Keratinocyte (primary cell): ENCODE measurements at regions not wholly inside any gene's neighbourhood (a gene's known extent, or its start where the extent isn't known, plus 50 kb on each side); places are given as distances from the start of the nearest gene placed in this dataset.

Experiments used
- DNase-seq: peaks from one replicate; pipeline ENCODE4 v3.0.0-alpha.2; 2011; ENCODE audit warnings: low read depth, missing footprints, low spot score
- FAIRE-seq: peaks from 2 replicates; lab custom pipeline; 2011; peaks lifted over from hg19 to GRCh38; lab: Jason Lieb, UNC
- H2AFZ ChIP-seq: 2 replicates; pipeline ENCODE4 v1.6.0; 2012; ENCODE audit warnings: low read length, control low read depth, inconsistent platforms; ENCODE audit not compliant: control insufficient read depth
- H3K27ac ChIP-seq: 2 replicates; pipeline ENCODE4 v1.5.1; 2011; ENCODE audit warnings: low read length; ENCODE audit not compliant: control insufficient read depth, insufficient read depth
- H3K27me3 ChIP-seq: 3 replicates; pipeline ENCODE4 v1.6.0; 2011; ENCODE audit warnings: low read length; ENCODE audit not compliant: control insufficient read depth, insufficient read depth; ENCODE audit errors: extremely low read depth
- H3K36me3 ChIP-seq, 2 experiments: 2 replicates in 1 of 2; 3 replicates in 1 of 2; pipeline ENCODE4 v1.5.1; 2011; ENCODE audit warnings: low read length in 2 of 2, mild to moderate bottlenecking in 1 of 2; ENCODE audit not compliant: control insufficient read depth in 2 of 2, insufficient read depth in 2 of 2; ENCODE audit errors: extremely low read depth in 1 of 2
- H3K4me1 ChIP-seq: 3 replicates; pipeline ENCODE4 v1.5.1; 2011; ENCODE audit warnings: low read length; ENCODE audit not compliant: control insufficient read depth, insufficient read depth; ENCODE audit errors: extremely low read depth
- H3K4me2 ChIP-seq: 3 replicates; pipeline ENCODE4 v1.6.0; 2011; ENCODE audit warnings: low read depth, low read length; ENCODE audit not compliant: control insufficient read depth, insufficient read depth; ENCODE audit errors: extremely low read depth
- H3K4me3 ChIP-seq, 3 experiments: fragments of 200-600 bp in 1 of 3; sonication (generic) in 1 of 3; 2 replicates in 2 of 3; 3 replicates in 1 of 3; pipeline ENCODE4 v1.5.1; 2011 to 2016; ENCODE audit warnings: low read length in 3 of 3, mild to moderate bottlenecking in 3 of 3, control low read depth in 2 of 3, inconsistent platforms in 1 of 3, low read depth in 1 of 3, mixed read lengths in 1 of 3, mixed run types in 1 of 3, moderate library complexity in 1 of 3; ENCODE audit not compliant: control insufficient read depth in 2 of 3, insufficient read depth in 2 of 3; ENCODE audit errors: extremely low read depth in 1 of 3
- H3K79me2 ChIP-seq: 2 replicates; pipeline ENCODE4 v1.6.0; 2012; ENCODE audit warnings: low read length; ENCODE audit not compliant: control insufficient read depth, insufficient read depth
- H3K9ac ChIP-seq: 3 replicates; pipeline ENCODE4 v1.6.0; 2011; ENCODE audit warnings: low read length; ENCODE audit not compliant: control insufficient read depth, insufficient read depth; ENCODE audit errors: extremely low read depth
- H3K9me1 ChIP-seq: 3 replicates; pipeline ENCODE4 v1.6.0; 2011; ENCODE audit warnings: low read length; ENCODE audit not compliant: control insufficient read depth, insufficient read depth; ENCODE audit errors: extremely low read depth
- H3K9me3 ChIP-seq: 2 replicates; pipeline ENCODE4 v1.5.1; 2012; ENCODE audit warnings: low read depth, low read length; ENCODE audit not compliant: control insufficient read depth
- H4K20me1 ChIP-seq: 3 replicates; pipeline ENCODE4 v1.6.0; 2011; ENCODE audit warnings: low read length; ENCODE audit not compliant: control insufficient read depth, insufficient read depth; ENCODE audit errors: extremely low read depth
- CTCF ChIP-seq, 3 experiments: IDR thresholded peaks in 1 of 3; conservative IDR thresholded peaks in 1 of 3; optimal IDR thresholded peaks in 1 of 3; 2 replicates in 2 of 3; 3 replicates in 1 of 3; pipeline versions ENCODE3 to v1.5.1; 2011; ENCODE audit warnings: low read length in 3 of 3, mild to moderate bottlenecking in 3 of 3, moderate library complexity in 2 of 3, control low read depth in 1 of 3, inconsistent platforms in 1 of 3; ENCODE audit not compliant: insufficient read depth in 2 of 3; ENCODE audit errors: extremely low read depth in 1 of 3
- EZH2 ChIP-seq: IDR thresholded peaks from one replicate; pipeline ENCODE4 v1.6.1; 2012; ENCODE audit warnings: inconsistent platforms, mild to moderate bottlenecking, low read length, moderate library complexity
- dilution Hi-C: fragments of 300-500 bp; cut with MboI; formaldehyde crosslinking; loops from one replicate; pipeline ENCODE4 v1.7.0; 2020; ENCODE audit warnings: low sequenced_read_pairs; ENCODE audit not compliant: extremely low pct_ligation_motif_present

- Histone ChIP-seq H2AFZ (no peak overlapping the region), H3K4me3 (no peak overlapping the region), H3K36me3 (no peaks in the 10 kb centered on the region), H3K79me2 (no peaks in the 10 kb centered on the region), H3K27me3 (no peaks in the 10 kb centered on the region), H3K4me1 (no peaks in the 10 kb centered on the region), H4K20me1 (no peaks in the 10 kb centered on the region), H3K27ac (no peak overlapping the region), H3K9ac (no peak overlapping the region), H3K9me1 (no peaks in the 10 kb centered on the region), H3K9me3 (no peaks in the 10 kb centered on the region), H3K4me2 (no peak overlapping the region)
- no peak for TF ChIP-seq EZH2
- no peak for TF ChIP-seq CTCF (optimal IDR thresholded peaks at IDR 0.05 in 1 of 3, IDR thresholded peaks at IDR 0.05 in 1 of 3, conservative IDR thresholded peaks at IDR 0.05 in 1 of 3; ENCODE audit: extremely low read depth in 1 of 3, insufficient read depth in 2 of 3, low read length in 3 of 3)
- dilution Hi-C loops, result no loop called here
- DNase-seq, result no peak
- FAIRE-seq, result no peak
Observed at GRCh38 chr13:78105656-78106055, 187.0 kb upstream of the EDNRB start.

- H3K79me2 ChIP-seq, result no peaks in the 10 kb centered on the region
- no peak overlapping the region for H2AFZ ChIP-seq
- H3K4me2 ChIP-seq, result no peak overlapping the region
- no peaks in the 10 kb centered on the region for H3K36me3 ChIP-seq
- H3K27me3 ChIP-seq, result no peaks in the 10 kb centered on the region
- no peaks in the 10 kb centered on the region for H3K9me1 ChIP-seq
- dilution Hi-C loops, result no loop called here
- TF ChIP-seq CTCF (optimal IDR thresholded peaks at IDR 0.05 in 1 of 3, IDR thresholded peaks at IDR 0.05 in 1 of 3, conservative IDR thresholded peaks at IDR 0.05 in 1 of 3; ENCODE audit: extremely low read depth in 1 of 3, insufficient read depth in 2 of 3, low read length in 3 of 3) (no peak), EZH2 (no peak)
- DNase-seq, result no peak
- no peak overlapping the region for H3K27ac ChIP-seq
- no peak overlapping the region for H3K9ac ChIP-seq
- no peaks in the 10 kb centered on the region for H4K20me1 ChIP-seq
- FAIRE-seq, result no peak
- H3K9me3 ChIP-seq, result no peaks in the 10 kb centered on the region
- H3K4me3 ChIP-seq, result no peak overlapping the region
- H3K4me1 ChIP-seq, result no peaks in the 10 kb centered on the region
Observed at GRCh38 chr13:78103936-78104335, 185.3 kb upstream of the EDNRB start.
